ENCODE measurements at regions not wholly inside any gene's neighbourhood (a gene's known extent, or its start where the extent isn't known, plus 50 kb on each side); places are given as distances from the start of the nearest gene placed in this dataset.

- H3K27me3 ChIP-seq (ENCODE audit: insufficient read depth, poor library complexity, severe bottlenecking) = no peaks in the 10 kb centered on the region
- TF ChIP-seq GABPA (IDR thresholded peaks at IDR 0.05; ENCODE audit: low read depth) (no peak), POLR2AphosphoS5 (IDR thresholded peaks at IDR 0.05; ENCODE audit: low read depth) (no peak), SPI1 (IDR thresholded peaks at IDR 0.05; ENCODE audit: borderline replicate concordance, low read depth) (no peak)
- TF ChIP-seq, protein P1, sequence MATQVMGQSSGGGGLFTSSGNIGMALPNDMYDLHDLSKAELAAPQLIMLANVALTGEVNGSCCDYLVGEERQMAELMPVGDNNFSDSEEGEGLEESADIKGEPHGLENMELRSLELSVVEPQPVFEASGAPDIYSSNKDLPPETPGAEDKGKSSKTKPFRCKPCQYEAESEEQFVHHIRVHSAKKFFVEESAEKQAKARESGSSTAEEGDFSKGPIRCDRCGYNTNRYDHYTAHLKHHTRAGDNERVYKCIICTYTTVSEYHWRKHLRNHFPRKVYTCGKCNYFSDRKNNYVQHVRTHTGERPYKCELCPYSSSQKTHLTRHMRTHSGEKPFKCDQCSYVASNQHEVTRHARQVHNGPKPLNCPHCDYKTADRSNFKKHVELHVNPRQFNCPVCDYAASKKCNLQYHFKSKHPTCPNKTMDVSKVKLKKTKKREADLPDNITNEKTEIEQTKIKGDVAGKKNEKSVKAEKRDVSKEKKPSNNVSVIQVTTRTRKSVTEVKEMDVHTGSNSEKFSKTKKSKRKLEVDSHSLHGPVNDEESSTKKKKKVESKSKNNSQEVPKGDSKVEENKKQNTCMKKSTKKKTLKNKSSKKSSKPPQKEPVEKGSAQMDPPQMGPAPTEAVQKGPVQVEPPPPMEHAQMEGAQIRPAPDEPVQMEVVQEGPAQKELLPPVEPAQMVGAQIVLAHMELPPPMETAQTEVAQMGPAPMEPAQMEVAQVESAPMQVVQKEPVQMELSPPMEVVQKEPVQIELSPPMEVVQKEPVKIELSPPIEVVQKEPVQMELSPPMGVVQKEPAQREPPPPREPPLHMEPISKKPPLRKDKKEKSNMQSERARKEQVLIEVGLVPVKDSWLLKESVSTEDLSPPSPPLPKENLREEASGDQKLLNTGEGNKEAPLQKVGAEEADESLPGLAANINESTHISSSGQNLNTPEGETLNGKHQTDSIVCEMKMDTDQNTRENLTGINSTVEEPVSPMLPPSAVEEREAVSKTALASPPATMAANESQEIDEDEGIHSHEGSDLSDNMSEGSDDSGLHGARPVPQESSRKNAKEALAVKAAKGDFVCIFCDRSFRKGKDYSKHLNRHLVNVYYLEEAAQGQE (IDR thresholded peaks at IDR 0.05; ENCODE audit: insufficient replicate concordance, low read depth) = no peak
- TF ChIP-seq, protein P2, sequence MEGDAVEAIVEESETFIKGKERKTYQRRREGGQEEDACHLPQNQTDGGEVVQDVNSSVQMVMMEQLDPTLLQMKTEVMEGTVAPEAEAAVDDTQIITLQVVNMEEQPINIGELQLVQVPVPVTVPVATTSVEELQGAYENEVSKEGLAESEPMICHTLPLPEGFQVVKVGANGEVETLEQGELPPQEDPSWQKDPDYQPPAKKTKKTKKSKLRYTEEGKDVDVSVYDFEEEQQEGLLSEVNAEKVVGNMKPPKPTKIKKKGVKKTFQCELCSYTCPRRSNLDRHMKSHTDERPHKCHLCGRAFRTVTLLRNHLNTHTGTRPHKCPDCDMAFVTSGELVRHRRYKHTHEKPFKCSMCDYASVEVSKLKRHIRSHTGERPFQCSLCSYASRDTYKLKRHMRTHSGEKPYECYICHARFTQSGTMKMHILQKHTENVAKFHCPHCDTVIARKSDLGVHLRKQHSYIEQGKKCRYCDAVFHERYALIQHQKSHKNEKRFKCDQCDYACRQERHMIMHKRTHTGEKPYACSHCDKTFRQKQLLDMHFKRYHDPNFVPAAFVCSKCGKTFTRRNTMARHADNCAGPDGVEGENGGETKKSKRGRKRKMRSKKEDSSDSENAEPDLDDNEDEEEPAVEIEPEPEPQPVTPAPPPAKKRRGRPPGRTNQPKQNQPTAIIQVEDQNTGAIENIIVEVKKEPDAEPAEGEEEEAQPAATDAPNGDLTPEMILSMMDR (IDR thresholded peaks at IDR 0.05; ENCODE audit: insufficient read depth, low read length) = no peak
- H3K27ac ChIP-seq (replicated peaks) = no peak overlapping the region
- H3K4me3 ChIP-seq (replicated peaks; ENCODE audit: insufficient read depth, low read length) = no peak overlapping the region
- no peak for DNase-seq (ENCODE audit: low read depth in 1 of 2, low spot score in 1 of 2)
These were observed 478.1 kb upstream of the NBEA start for GRCh38 chr13:34464011-34464410.

DNA sequence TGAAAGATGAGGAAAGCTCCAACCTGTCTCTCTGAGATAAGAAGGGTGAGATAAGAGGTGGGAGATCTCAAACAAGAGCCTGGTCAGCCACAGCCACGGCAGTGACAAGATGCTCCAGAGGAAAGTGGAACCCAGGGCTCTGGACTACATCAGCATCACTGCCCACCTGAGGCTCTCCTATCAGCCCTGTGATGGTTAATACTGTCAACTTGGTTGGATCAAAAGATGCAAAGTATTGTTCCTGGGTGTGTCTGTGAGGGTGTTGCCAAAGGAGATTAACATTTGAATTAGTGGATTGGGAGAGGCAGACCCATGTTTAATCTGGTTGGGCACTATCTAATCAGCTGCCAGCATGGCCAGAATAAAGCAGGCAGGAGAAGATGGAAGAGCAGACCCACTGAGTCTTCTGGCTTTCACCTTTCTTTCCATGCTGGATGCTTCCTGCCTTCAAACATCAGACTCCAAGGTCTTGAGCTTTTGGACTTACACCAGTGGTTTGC is 476.6 kb upstream of the NBEA start:
- no peak overlapping the region for H3K4me3 ChIP-seq (replicated peaks; ENCODE audit: insufficient read depth, low read length)

DNA sequence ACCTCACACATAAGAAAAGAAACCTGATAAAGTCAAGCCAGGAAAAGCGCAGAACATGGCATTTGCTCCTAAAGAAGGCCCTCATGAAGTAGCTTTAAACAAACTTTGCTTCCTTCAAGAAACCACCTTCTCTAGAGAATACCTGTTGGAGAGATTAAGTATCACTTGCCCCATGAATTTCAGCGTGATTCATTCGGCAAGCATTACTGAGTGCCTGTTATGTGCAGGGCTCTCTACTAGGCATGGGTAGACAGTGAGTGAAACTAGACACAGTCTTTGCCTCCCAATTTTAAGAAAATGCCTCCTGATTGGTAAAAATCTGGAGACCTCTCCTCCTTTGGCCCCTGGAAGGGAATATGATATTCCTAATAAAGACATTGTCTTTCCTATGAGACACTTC is 475.8 kb upstream of the NBEA start:
- Histone ChIP-seq H3K27me3 (ENCODE audit: insufficient read depth, poor library complexity, severe bottlenecking) (no peaks in the 10 kb centered on the region), H3K4me3 (replicated peaks; ENCODE audit: insufficient read depth, low read length) (no peak overlapping the region), H3K27ac (replicated peaks) (no peak overlapping the region)
- TF ChIP-seq POLR2AphosphoS5 (IDR thresholded peaks at IDR 0.05; ENCODE audit: low read depth) = no peak
- TF ChIP-seq, protein P1 (IDR thresholded peaks at IDR 0.05; ENCODE audit: insufficient replicate concordance, low read depth) = no peak
- TF ChIP-seq, protein P2 (IDR thresholded peaks at IDR 0.05; ENCODE audit: insufficient read depth, low read length) = no peak
- no peak for TF ChIP-seq GABPA (IDR thresholded peaks at IDR 0.05; ENCODE audit: low read depth)
- no peak for TF ChIP-seq SPI1 (IDR thresholded peaks at IDR 0.05; ENCODE audit: borderline replicate concordance, low read depth)
- DNase-seq (ENCODE audit: low read depth in 1 of 2, low spot score in 1 of 2) = no peak

More for the DNA sequence above, 476.6 kb upstream of the NBEA start:
- TF ChIP-seq, protein P2 (IDR thresholded peaks at IDR 0.05; ENCODE audit: insufficient read depth, low read length) = no peak
- TF ChIP-seq GABPA (IDR thresholded peaks at IDR 0.05; ENCODE audit: low read depth) (no peak), SPI1 (IDR thresholded peaks at IDR 0.05; ENCODE audit: borderline replicate concordance, low read depth) (no peak), POLR2AphosphoS5 (IDR thresholded peaks at IDR 0.05; ENCODE audit: low read depth) (no peak)
- TF ChIP-seq, protein P1 (IDR thresholded peaks at IDR 0.05; ENCODE audit: insufficient replicate concordance, low read depth) = no peak
- DNase-seq (ENCODE audit: low read depth in 1 of 2, low spot score in 1 of 2) = no peak
- Histone ChIP-seq H3K27ac (replicated peaks) (no peak overlapping the region), H3K27me3 (ENCODE audit: insufficient read depth, poor library complexity, severe bottlenecking) (no peaks in the 10 kb centered on the region)

Measured in HL-60 (cell line).